Fibroblast of mammary gland (primary cell): ENCODE measurements at regions not wholly inside any gene's neighbourhood (a gene's known extent, or its start where the extent isn't known, plus 50 kb on each side); places are given as distances from the start of the nearest gene placed in this dataset.
"Not testable (repeated sequence)": the region's sequence is repeated elsewhere in the genome, so short reads cannot be mapped to it uniquely, and the experiment has no call there.

Experiments used
- DNase-seq: peaks from one replicate; pipeline ENCODE4 v3.0.0-alpha.2; 2010; ENCODE audit warnings: low read depth
- H3K4me3 ChIP-seq: 2 replicates; pipeline ENCODE4 v1.5.1; 2011; ENCODE audit warnings: low read depth, mild to moderate bottlenecking, low read length, moderate library complexity; ENCODE audit not compliant: control insufficient read depth
- CTCF ChIP-seq: conservative IDR thresholded peaks from 2 replicates; pipeline ENCODE4 v1.5.1; 2011; ENCODE audit warnings: low read depth, low read length, inconsistent platforms; ENCODE audit not compliant: control insufficient read depth, insufficient read depth

DNA sequence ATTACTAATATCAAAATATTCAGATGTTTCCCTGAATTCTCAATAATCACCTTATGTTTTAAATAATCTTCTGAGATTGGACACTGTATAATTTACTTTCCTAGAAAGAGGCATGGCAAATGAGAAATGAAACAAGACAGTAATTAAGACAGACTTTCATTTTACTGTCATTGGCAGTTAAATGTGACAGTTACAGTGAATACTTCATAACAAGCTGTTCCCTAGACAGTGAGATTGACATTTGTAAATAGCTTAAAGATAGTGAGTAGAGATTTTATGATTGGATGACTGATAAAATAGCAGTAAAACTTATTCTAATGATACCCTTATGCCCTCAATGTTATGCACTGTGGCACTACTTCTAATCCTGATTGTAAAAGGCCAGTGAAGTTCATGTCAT lies 524.9 kb upstream of the TMEFF2 start:
- no peak overlapping the region for H3K4me3 ChIP-seq
- DNase-seq = no peak
- TF ChIP-seq CTCF = no peak

GRCh38 chr2:192718340-192718739 lies 523.6 kb upstream of the TMEFF2 start:
- no peak for TF ChIP-seq CTCF
- no peak for DNase-seq

DNA sequence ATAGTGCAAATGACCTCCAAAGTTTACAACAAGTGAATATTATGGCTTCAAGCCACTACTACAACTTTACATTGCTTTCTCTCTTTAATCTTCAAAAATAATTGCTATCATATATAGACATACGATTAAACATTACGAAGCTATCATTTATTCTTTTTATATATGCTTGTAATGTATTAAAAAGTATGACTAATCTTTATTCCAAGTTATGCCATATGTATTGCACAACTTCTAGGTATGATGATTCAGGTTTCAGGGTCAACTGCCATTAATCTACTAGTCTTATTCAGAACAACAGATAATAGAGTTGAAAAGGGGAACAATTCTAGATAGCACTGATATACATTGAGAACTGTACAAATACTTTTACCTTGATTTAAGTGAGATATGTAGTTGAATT lies 506.2 kb upstream of the TMEFF2 start:
- DNase-seq = no peak
- H3K4me3 ChIP-seq = no peak overlapping the region
- TF ChIP-seq CTCF = no peak

More at GRCh38 chr2:192718340-192718739, 523.6 kb upstream of the TMEFF2 start:
- no peak overlapping the region for H3K4me3 ChIP-seq

- no peak overlapping the region for H3K4me3 ChIP-seq
- TF ChIP-seq CTCF = no peak
- no peak for DNase-seq
Observed at GRCh38 chr2:192697880-192698279, 503.1 kb upstream of the TMEFF2 start.

GRCh38 chr2:192696857-192697256 lies 502.1 kb upstream of the TMEFF2 start:
- TF ChIP-seq CTCF = no peak
- no peak overlapping the region for H3K4me3 ChIP-seq
- no peak for DNase-seq

GRCh38 chr2:192687015-192687414 lies 492.3 kb upstream of the TMEFF2 start:
- DNase-seq = no peak
- H3K4me3 ChIP-seq = no peak overlapping the region
- no peak for TF ChIP-seq CTCF

- H3K4me3 ChIP-seq = not testable (repeated sequence)
- DNase-seq = peak; percentile 0
Observed at GRCh38 chr2:192682511-192682910, 487.8 kb upstream of the TMEFF2 start.
